Prostate gland (tissue), 2 donors: ENCODE measurements at regions not wholly inside any gene's neighbourhood (a gene's known extent, or its start where the extent isn't known, plus 50 kb on each side); places are given as distances from the start of the nearest gene placed in this dataset.

Experiments
- DNase-seq: peaks from one replicate; pipeline ENCODE4 v3.0.0-alpha.2; 2019; ENCODE audit warnings: low spot score
- H3K27ac ChIP-seq, 2 donors: fragments of 200-600 bp; sonication (generic); 2 replicates each; pipeline ENCODE4 v1.5.1; 2017 to 2019
- H3K27me3 ChIP-seq: fragments of 200-600 bp; sonication (generic); replicated peaks from 2 replicates; pipeline ENCODE4 v1.5.1; 2019; ENCODE audit not compliant: insufficient read depth
- H3K36me3 ChIP-seq, 2 donors: fragments of 200-600 bp; sonication (generic); 1 replicate in 1 of 2; 2 replicates in 1 of 2; pipeline versions ENCODE4 v1.5.1 to v1.8.1; 2017 to 2019
- H3K4me1 ChIP-seq: fragments of 200-600 bp; sonication (generic); replicated peaks from 2 replicates; pipeline ENCODE4 v1.5.1; 2019
- H3K4me3 ChIP-seq, 2 donors: fragments of 200-600 bp; sonication (generic); 2 replicates each; pipeline ENCODE4 v1.5.1; 2017 to 2019
- H3K9me3 ChIP-seq: fragments of 200-600 bp; sonication (generic); 2 replicates; pipeline ENCODE4 v1.5.1; 2017
- POLR2A ChIP-seq: fragments of 450-650 bp; IDR thresholded peaks from one replicate; pipeline ENCODE4 v1.6.1; 2016; ENCODE audit warnings: antibody characterized with exemption, mild to moderate bottlenecking
- POLR2AphosphoS5 ChIP-seq: sonication (generic); formaldehyde crosslinking; IDR thresholded peaks from one replicate; pipeline ENCODE4 v1.6.1; 2017; ENCODE audit warnings: antibody characterized with exemption
- WGBS: methylation state at CpG from one replicate; pipeline ENCODE4 v1.1.5; 2018; 5-methylcytosine and 5-hydroxymethylcytosine counted together
- intact Hi-C: fragments of 100-400 bp; cut with DNase I; formaldehyde crosslinking; loops from one replicate; pipeline ENCODE4 v1.14.2; 2022
- TF ChIP-seq, protein P1 (sequence below), 4 experiments: fragments of 200-600 bp in 2 of 4; fragments of 450-650 bp in 2 of 4; sonication (generic) in 2 of 4; IDR thresholded peaks; 1 replicate in 3 of 4; 2 replicates in 1 of 4; pipeline ENCODE4 v1.5.1; 2016 to 2019; ENCODE audit warnings: antibody characterized with exemption in 4 of 4, mild to moderate bottlenecking in 2 of 4, moderate library complexity in 2 of 4

GRCh38 chr5:130529511-130530485 is 625.5 kb downstream of the CHSY3 start:
- 82% methylated on average over 8 of the region's 8 CpGs for WGBS
- intact Hi-C loops = no loop called here

DNA sequence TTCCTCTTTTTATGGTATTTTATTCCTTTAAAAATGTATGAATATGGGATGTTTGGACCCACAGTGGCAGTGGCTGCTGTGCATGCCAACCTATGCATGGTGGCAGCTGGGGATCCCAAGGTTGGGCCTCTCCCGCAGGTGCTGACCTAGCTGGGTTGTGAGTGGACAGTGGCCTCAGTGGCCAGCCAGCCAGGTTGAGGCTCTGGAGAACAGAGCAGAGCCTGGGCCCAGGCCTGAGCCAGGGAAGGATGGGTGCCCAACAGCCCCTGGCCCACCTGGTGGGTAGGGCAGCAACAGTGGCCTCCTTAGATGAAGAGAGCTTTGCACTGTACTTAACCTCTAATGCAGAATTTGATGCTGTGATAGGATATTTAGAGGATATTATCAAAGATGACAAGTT is 624.8 kb downstream of the CHSY3 start:
- no peaks in the 10 kb centered on the region for H3K4me1 ChIP-seq
- no peak overlapping the region for H3K27ac ChIP-seq
- H3K36me3 ChIP-seq = no peaks in the 10 kb centered on the region
- no peaks in the 10 kb centered on the region for H3K27me3 ChIP-seq
- WGBS = 100% methylated on average over 1 of the region's 1 CpG
- intact Hi-C loops = no loop called here
- TF ChIP-seq POLR2A (no peak), POLR2AphosphoS5 (no peak)
- TF ChIP-seq, protein P1, sequence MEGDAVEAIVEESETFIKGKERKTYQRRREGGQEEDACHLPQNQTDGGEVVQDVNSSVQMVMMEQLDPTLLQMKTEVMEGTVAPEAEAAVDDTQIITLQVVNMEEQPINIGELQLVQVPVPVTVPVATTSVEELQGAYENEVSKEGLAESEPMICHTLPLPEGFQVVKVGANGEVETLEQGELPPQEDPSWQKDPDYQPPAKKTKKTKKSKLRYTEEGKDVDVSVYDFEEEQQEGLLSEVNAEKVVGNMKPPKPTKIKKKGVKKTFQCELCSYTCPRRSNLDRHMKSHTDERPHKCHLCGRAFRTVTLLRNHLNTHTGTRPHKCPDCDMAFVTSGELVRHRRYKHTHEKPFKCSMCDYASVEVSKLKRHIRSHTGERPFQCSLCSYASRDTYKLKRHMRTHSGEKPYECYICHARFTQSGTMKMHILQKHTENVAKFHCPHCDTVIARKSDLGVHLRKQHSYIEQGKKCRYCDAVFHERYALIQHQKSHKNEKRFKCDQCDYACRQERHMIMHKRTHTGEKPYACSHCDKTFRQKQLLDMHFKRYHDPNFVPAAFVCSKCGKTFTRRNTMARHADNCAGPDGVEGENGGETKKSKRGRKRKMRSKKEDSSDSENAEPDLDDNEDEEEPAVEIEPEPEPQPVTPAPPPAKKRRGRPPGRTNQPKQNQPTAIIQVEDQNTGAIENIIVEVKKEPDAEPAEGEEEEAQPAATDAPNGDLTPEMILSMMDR (IDR thresholded peaks at IDR 0.05) = no peak
- H3K4me3 ChIP-seq = no peak overlapping the region
- no peak for DNase-seq
- no peaks in the 10 kb centered on the region for H3K9me3 ChIP-seq

More at GRCh38 chr5:130529511-130530485, 625.5 kb downstream of the CHSY3 start:
- Histone ChIP-seq H3K9me3 (no peaks in the 10 kb centered on the region), H3K27me3 (no peaks in the 10 kb centered on the region), H3K36me3 (no peaks in the 10 kb centered on the region), H3K4me3 (no peak overlapping the region), H3K4me1 (no peaks in the 10 kb centered on the region), H3K27ac (no peak overlapping the region)
- no peak for DNase-seq
- no peak for TF ChIP-seq POLR2AphosphoS5
- no peak for TF ChIP-seq POLR2A
- TF ChIP-seq, protein P1 (IDR thresholded peaks at IDR 0.05) = no peak

GRCh38 chr5:130528474-130528873 is 624.2 kb downstream of the CHSY3 start:
- Histone ChIP-seq H3K4me1 (no peaks in the 10 kb centered on the region), H3K36me3 (no peaks in the 10 kb centered on the region), H3K4me3 (no peak overlapping the region), H3K9me3 (no peaks in the 10 kb centered on the region), H3K27ac (no peak overlapping the region), H3K27me3 (no peaks in the 10 kb centered on the region)
- TF ChIP-seq POLR2AphosphoS5 = no peak
- TF ChIP-seq, protein P1 (IDR thresholded peaks at IDR 0.05) = no peak
- no peak for TF ChIP-seq POLR2A
- DNase-seq = no peak
- intact Hi-C loops = no loop called here

DNA sequence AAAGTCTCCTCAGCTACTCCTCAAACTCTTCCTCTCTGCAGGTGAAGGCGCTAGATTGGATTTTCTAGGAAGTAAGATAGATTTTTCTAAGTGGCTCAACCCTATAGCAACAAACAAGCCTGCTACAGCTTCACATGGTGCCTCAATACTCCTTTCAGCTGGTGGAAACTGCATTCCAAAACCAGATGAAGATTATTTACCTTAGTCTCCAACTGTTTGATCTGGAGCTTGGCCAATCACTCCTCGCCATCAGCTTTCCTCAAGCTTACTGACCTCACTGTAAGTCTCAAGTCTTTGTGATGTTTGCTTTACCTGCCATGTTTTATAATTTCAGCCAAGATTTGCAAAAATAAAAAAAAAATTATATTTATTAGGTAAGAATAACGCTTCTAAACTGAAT is 622.4 kb downstream of the CHSY3 start:
- H3K27ac ChIP-seq = no peak overlapping the region
- H3K27me3 ChIP-seq = no peaks in the 10 kb centered on the region
- H3K36me3 ChIP-seq = no peaks in the 10 kb centered on the region
- no peaks in the 10 kb centered on the region for H3K9me3 ChIP-seq
- WGBS = 39% methylated on average over 3 of the region's 3 CpGs
- DNase-seq = no peak
- H3K4me1 ChIP-seq = no peaks in the 10 kb centered on the region
- intact Hi-C loops = no loop called here
- TF ChIP-seq, protein P1 (IDR thresholded peaks at IDR 0.05) = no peak
- TF ChIP-seq POLR2A (no peak), POLR2AphosphoS5 (no peak)
- H3K4me3 ChIP-seq = no peak overlapping the region

DNA sequence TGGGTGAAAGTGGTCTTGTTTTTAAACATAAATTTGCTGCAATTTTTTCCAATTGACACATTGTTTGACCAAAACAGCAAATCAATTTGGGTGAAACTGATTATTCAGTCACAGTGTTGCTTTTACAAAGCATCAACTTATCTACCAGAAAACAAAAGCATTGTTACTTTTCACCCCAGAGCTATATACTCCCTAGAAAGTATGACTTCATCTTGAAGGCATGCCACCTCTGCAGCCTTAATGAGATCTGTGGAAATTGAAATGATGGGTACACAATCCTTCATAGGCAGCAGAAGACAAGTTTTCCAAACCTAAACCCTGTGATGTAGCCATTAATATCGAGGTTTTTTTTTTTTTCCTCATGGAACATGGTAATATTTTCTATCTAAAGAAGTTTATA is 615.9 kb downstream of the CHSY3 start:
- intact Hi-C loops = no loop called here
- H3K27me3 ChIP-seq = no peaks in the 10 kb centered on the region
- no peaks in the 10 kb centered on the region for H3K36me3 ChIP-seq
- no peak for TF ChIP-seq POLR2A
- no peak for TF ChIP-seq POLR2AphosphoS5
- TF ChIP-seq, protein P1 (IDR thresholded peaks at IDR 0.05) = no peak
- no peaks in the 10 kb centered on the region for H3K4me1 ChIP-seq
- no peak for DNase-seq
- no peaks in the 10 kb centered on the region for H3K9me3 ChIP-seq
- whole genome bisulfite sequencing = 72% methylated on average over 1 of the region's 1 CpG
- H3K27ac ChIP-seq = no peak overlapping the region
- no peak overlapping the region for H3K4me3 ChIP-seq
